Thymus (tissue), 11 donors: ENCODE measurements at regions not wholly inside any gene's neighbourhood (a gene's known extent, or its start where the extent isn't known, plus 50 kb on each side); places are given as distances from the start of the nearest gene placed in this dataset.

Experiments
- DNase-seq, 9 donors: peaks; one replicate each; pipeline ENCODE4 v3.0.0-alpha.2; 2013; ENCODE audit warnings: low spot score in 9 of 9, low read depth in 6 of 9, missing footprints in 1 of 9
- H3K27ac ChIP-seq, 2 donors: one replicate each; pipeline ENCODE4 v1.5.1; 2013; ENCODE audit warnings: control low read depth in 1 of 2, low read depth in 1 of 2, low read length in 1 of 2, mild to moderate bottlenecking in 1 of 2, moderate library complexity in 1 of 2
- H3K27me3 ChIP-seq, 2 donors: one replicate each; pipeline ENCODE4 v1.5.1; 2013; ENCODE audit warnings: low read length in 1 of 2; ENCODE audit not compliant: control insufficient read depth in 2 of 2, insufficient read depth in 1 of 2
- H3K36me3 ChIP-seq, 2 donors: one replicate each; pipeline ENCODE4 v1.5.1; 2013; ENCODE audit warnings: low read length in 1 of 2, mild to moderate bottlenecking in 1 of 2, moderate library complexity in 1 of 2; ENCODE audit not compliant: control insufficient read depth in 2 of 2, insufficient read depth in 2 of 2
- H3K4me1 ChIP-seq, 2 donors: one replicate each; pipeline ENCODE4 v1.5.1; 2013; ENCODE audit warnings: low read length in 2 of 2; ENCODE audit not compliant: control insufficient read depth in 2 of 2, insufficient read depth in 2 of 2
- H3K4me3 ChIP-seq, 2 donors: one replicate each; pipeline ENCODE4 v1.5.1; 2013; ENCODE audit warnings: low read length in 2 of 2, control low read depth in 1 of 2, mild to moderate bottlenecking in 1 of 2
- H3K9me3 ChIP-seq, 2 donors: one replicate each; pipeline ENCODE4 v1.5.1; 2013; ENCODE audit warnings: low read length in 1 of 2, mild to moderate bottlenecking in 1 of 2; ENCODE audit not compliant: control insufficient read depth in 2 of 2, insufficient read depth in 1 of 2
- WGBS: extraction: QIAGEN DNeasy Blood & Tissue Kit; methylation state at CpG from one replicate; pipeline ENCODE4 v1.1.7; 2013; 5-methylcytosine and 5-hydroxymethylcytosine counted together
- donor health status: healthy.

GRCh38 chr11:70844387-70844786 is 408.0 kb downstream of the SHANK2 start:
- peaks cover 0 to under 1% of the 10 kb centered on the region in 2 donors for H3K9me3 ChIP-seq
- 93% methylated on average over 14 of the region's 14 CpGs for WGBS

GRCh38 chr11:70845591-70846041 is 406.8 kb downstream of the SHANK2 start:
- Histone ChIP-seq H3K4me1 (no peaks in the 10 kb centered on the region), H3K9me3 (no peaks in the 10 kb centered on the region), H3K27me3 (no peaks in the 10 kb centered on the region), H3K36me3 (no peaks in the 10 kb centered on the region), H3K27ac (no peak overlapping the region), H3K4me3 (no peak overlapping the region)
- 32% methylated on average over 16 of the region's 16 CpGs for WGBS
- no peak for DNase-seq

More at GRCh38 chr11:70844387-70844786, 408.0 kb downstream of the SHANK2 start:
- H3K27me3 ChIP-seq, result no peaks in the 10 kb centered on the region
- H3K27ac ChIP-seq, result no peak overlapping the region
- no peak overlapping the region for H3K4me3 ChIP-seq
- no peaks in the 10 kb centered on the region for H3K36me3 ChIP-seq
- no peak for DNase-seq
- H3K4me1 ChIP-seq, result no peaks in the 10 kb centered on the region

GRCh38 chr11:70846781-70847655 is 405.4 kb downstream of the SHANK2 start:
- Histone ChIP-seq H3K4me1 (no peaks in the 10 kb centered on the region), H3K36me3 (no peaks in the 10 kb centered on the region), H3K27ac (no peak overlapping the region), H3K27me3 (no peaks in the 10 kb centered on the region), H3K9me3 (no peaks in the 10 kb centered on the region), H3K4me3 (no peak overlapping the region)
- WGBS, result 93% methylated on average over 22 of the region's 22 CpGs
- no peak for DNase-seq

- no peak for DNase-seq
- 92% methylated on average over 13 of the region's 13 CpGs for WGBS
- H3K4me3 ChIP-seq, result no peak overlapping the region
Measured at GRCh38 chr11:70848243-70848750, 404.1 kb downstream of the SHANK2 start.

DNA sequence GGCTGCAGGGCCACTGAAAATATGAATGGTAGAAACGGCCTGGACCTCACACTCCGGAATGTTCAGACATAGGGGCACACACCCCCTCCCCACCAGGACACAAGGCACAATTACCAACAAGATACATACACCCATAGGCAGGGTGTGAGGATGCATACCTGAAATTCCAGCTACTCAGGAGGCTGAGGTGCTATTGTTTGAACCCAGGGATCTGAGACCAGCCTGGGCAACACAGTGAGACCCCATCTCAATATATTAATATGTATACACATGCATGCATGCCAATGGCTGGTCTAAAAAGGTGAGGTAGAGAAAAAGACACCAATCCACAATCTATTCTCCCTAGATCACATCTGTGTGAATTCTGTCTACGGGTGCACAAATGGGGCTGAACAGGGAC is 403.3 kb downstream of the SHANK2 start:
- H3K27ac ChIP-seq, result no peak overlapping the region
- H3K27me3 ChIP-seq, result no peaks in the 10 kb centered on the region
- no peaks in the 10 kb centered on the region for H3K4me1 ChIP-seq
- no peaks in the 10 kb centered on the region for H3K9me3 ChIP-seq
- WGBS, result 94% methylated on average over 3 of the region's 3 CpGs
- H3K36me3 ChIP-seq, result no peaks in the 10 kb centered on the region
- no peak overlapping the region for H3K4me3 ChIP-seq
- DNase-seq, result no peak

More at GRCh38 chr11:70848243-70848750, 404.1 kb downstream of the SHANK2 start:
- Histone ChIP-seq H3K27me3 (no peaks in the 10 kb centered on the region), H3K36me3 (no peaks in the 10 kb centered on the region), H3K27ac (no peak overlapping the region), H3K9me3 (no peaks in the 10 kb centered on the region), H3K4me1 (no peaks in the 10 kb centered on the region)

DNA sequence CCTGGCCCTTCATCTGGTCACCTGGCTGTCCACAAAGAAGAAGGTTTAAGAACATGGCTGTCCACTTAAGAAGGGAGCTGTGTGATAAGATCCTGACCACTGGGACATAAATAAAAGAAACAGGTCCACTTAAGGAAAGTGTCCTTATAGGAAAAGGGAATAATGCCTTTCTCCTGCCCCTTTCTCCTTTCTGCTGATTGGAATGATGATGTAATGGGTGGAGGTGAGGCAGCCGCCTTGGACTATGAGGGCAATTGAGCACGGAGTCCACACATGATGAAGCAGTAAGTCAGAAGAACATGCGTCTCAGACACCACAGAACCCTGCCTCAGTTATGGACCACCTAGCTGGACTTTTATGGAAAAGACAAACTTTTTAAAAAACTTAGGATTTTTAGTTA is 401.1 kb downstream of the SHANK2 start:
- DNase-seq, result no peak
- H3K27me3 ChIP-seq, result no peaks in the 10 kb centered on the region
- no peak overlapping the region for H3K27ac ChIP-seq
- no peaks in the 10 kb centered on the region for H3K36me3 ChIP-seq
- H3K4me3 ChIP-seq, result no peak overlapping the region
- 97% methylated on average over 3 of the region's 3 CpGs for WGBS
- no peaks in the 10 kb centered on the region for H3K4me1 ChIP-seq
- H3K9me3 ChIP-seq, result no peaks in the 10 kb centered on the region

- Histone ChIP-seq H3K9me3 (no peaks in the 10 kb centered on the region), H3K36me3 (no peaks in the 10 kb centered on the region), H3K27ac (no peak overlapping the region), H3K27me3 (no peaks in the 10 kb centered on the region), H3K4me1 (no peaks in the 10 kb centered on the region), H3K4me3 (no peak overlapping the region)
- WGBS, result 97% methylated on average over 10 of the region's 10 CpGs
- DNase-seq, result no peak
Measured at GRCh38 chr11:70851907-70852306, 400.5 kb downstream of the SHANK2 start.

GRCh38 chr11:70853068-70853769 is 399.2 kb downstream of the SHANK2 start:
- Histone ChIP-seq H3K27ac (no peak overlapping the region), H3K4me3 (no peak overlapping the region), H3K4me1 (no peaks in the 10 kb centered on the region), H3K36me3 (no peaks in the 10 kb centered on the region), H3K27me3 (no peaks in the 10 kb centered on the region), H3K9me3 (no peaks in the 10 kb centered on the region)
- 88% methylated on average over 20 of the region's 20 CpGs for WGBS
- DNase-seq, result no peak

GRCh38 chr11:70853770-70854108 is 398.6 kb downstream of the SHANK2 start:
- 68% methylated on average over 2 of the region's 2 CpGs for WGBS
- Histone ChIP-seq H3K27me3 (no peaks in the 10 kb centered on the region), H3K27ac (no peak overlapping the region), H3K36me3 (no peaks in the 10 kb centered on the region), H3K4me1 (no peaks in the 10 kb centered on the region), H3K9me3 (no peaks in the 10 kb centered on the region), H3K4me3 (no peak overlapping the region)
- no peak for DNase-seq
